D721Med (cell line): ENCODE measurements at regions not wholly inside any gene's neighbourhood (a gene's known extent, or its start where the extent isn't known, plus 50 kb on each side); places are given as distances from the start of the nearest gene placed in this dataset.

Experiments used
- DNase-seq: peaks from one replicate; pipeline ENCODE4 v3.0.0; 2011; ENCODE audit warnings: low spot score; ENCODE audit not compliant: insufficient read length
- FAIRE-seq: peaks from 2 replicates; lab custom pipeline; 2011; peaks lifted over from hg19 to GRCh38; lab: Jason Lieb, UNC
- CTCF ChIP-seq: IDR thresholded peaks from 2 replicates; pipeline ENCODE4 v1.5.1; 2012; ENCODE audit warnings: mild to moderate bottlenecking, control low read depth; ENCODE audit not compliant: insufficient read depth; ENCODE audit errors: missing control alignments

DNA sequence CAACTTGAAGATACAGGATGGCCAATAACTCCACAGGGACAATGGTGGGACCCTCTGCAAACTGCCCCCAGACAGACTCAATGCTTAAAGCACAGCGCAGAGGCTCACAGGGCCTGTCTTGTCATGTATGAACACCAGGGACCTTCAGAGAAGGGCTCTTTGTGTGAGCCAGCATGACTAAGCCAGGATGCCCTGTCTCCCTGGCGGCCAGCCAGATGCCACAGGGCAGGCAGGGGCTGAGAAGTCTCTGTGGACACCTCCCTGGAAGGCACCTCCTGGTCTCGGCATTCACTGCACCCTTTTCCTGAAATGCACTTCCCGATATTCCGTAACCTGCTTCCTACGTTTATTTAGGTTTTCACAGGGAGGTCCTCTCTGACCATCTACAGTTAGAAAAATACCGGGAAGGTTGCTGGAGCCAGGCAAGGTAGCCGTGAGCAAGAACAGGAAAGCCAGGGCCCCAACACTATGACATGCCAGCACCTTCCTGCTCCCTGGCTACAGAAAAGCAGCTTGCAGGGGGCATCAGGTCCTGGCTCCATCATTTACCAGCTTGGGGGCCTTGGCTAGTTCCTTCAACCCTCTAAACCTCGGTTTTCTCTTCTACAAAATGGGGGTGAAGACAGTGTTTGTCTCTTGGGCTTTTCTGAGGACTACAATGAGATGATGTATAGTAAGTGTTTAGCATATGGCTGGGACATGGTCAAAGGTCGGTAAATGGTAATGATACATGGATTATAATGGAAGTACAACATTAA, 65.0 kb downstream of the PITPNM2 start:
- no peak for FAIRE-seq
- no peak for DNase-seq
- no peak for TF ChIP-seq CTCF

GRCh38 chr12:123085066-123085465, 65.8 kb downstream of the PITPNM2 start:
- DNase-seq = no peak
- FAIRE-seq = no peak
- TF ChIP-seq CTCF = no peak

GRCh38 chr12:123083661-123084571, 67.0 kb downstream of the PITPNM2 start:
- DNase-seq (no peak), FAIRE-seq (no peak)
- no peak for TF ChIP-seq CTCF

DNA sequence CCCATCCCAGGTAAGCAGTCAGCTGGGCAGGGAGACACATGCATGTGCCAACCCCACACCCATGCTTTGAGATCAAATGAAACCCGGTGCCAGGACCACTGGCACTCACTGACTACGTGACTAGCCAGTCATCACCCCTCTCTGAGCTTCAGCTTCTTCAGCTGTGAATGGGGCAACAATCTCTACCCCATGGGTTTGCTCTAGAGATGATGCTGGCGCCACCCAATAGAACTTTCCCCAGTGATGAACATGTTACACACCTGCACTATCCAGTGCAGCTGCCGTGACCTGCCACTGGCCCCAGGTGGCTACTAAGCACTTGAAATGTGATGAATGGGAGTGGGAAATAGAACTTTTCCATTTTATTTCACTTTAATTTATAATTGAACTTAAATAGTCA, 70.3 kb downstream of the PITPNM2 start:
- TF ChIP-seq CTCF = no peak
- DNase-seq = no peak

GRCh38 chr12:123078531-123079155, 72.2 kb downstream of the PITPNM2 start:
- DNase-seq = no peak
- no peak for FAIRE-seq
- TF ChIP-seq CTCF = no peak

More for the DNA sequence above, 70.3 kb downstream of the PITPNM2 start:
- FAIRE-seq = no peak

GRCh38 chr12:123078120-123078465, 72.8 kb downstream of the PITPNM2 start:
- FAIRE-seq (no peak), DNase-seq (no peak)
- TF ChIP-seq CTCF = no peak
